GM12873 (cell line): ENCODE measurements at regions not wholly inside any gene's neighbourhood (a gene's known extent, or its start where the extent isn't known, plus 50 kb on each side); places are given as distances from the start of the nearest gene placed in this dataset.

Source experiments
- TF ChIP-seq, protein P1 (sequence below): IDR thresholded peaks from 2 replicates; pipeline ENCODE4 v1.5.1; 2012; ENCODE audit warnings: low read depth, mild to moderate bottlenecking, moderate library complexity, low read length, control low read depth; ENCODE audit not compliant: insufficient read depth; ENCODE audit errors: missing control alignments

- TF ChIP-seq, protein P1, sequence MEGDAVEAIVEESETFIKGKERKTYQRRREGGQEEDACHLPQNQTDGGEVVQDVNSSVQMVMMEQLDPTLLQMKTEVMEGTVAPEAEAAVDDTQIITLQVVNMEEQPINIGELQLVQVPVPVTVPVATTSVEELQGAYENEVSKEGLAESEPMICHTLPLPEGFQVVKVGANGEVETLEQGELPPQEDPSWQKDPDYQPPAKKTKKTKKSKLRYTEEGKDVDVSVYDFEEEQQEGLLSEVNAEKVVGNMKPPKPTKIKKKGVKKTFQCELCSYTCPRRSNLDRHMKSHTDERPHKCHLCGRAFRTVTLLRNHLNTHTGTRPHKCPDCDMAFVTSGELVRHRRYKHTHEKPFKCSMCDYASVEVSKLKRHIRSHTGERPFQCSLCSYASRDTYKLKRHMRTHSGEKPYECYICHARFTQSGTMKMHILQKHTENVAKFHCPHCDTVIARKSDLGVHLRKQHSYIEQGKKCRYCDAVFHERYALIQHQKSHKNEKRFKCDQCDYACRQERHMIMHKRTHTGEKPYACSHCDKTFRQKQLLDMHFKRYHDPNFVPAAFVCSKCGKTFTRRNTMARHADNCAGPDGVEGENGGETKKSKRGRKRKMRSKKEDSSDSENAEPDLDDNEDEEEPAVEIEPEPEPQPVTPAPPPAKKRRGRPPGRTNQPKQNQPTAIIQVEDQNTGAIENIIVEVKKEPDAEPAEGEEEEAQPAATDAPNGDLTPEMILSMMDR, result no peak
These were observed 496.4 kb upstream of the ALCAM start for GRCh38 chr3:104870276-104870675.

DNA sequence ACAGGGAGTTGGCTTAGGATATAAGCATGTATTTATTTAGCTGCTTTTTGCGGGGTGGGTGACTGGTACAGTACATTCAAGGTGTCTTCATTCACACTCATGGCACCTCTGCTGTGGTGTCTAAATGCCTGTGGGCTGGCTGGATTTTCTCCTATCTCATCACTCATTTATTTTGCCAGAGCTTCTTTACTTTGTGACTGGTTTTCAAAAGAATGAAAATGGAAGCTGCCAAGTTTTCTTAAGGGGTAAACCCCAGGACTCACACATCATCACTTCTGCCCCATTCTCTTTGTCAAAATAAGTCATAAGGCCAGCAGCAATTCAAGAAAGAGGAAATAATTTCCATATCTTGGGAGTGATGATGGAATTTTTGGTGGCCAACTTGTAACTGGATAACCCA is 493.4 kb upstream of the ALCAM start:
- TF ChIP-seq, protein P1, result no peak

DNA sequence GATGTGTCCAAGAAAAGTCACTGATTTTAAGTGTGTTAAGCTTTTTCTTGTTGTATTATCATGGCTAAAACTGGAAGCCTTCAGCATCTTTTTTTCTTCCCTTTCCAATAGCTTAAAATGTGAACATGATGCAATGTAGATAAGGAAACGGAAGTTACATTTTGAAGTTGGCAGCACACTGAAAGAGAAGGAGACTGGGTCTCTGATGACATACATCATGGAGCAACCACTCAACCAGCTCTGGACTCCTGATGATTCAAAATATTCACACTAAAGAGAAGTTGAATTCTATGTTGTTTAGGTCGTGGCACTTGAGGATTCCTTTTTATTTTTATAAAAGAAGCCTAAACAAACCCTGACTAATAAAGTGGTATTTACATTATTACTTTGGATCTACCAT is 488.3 kb upstream of the ALCAM start:
- TF ChIP-seq, protein P1, result no peak

- TF ChIP-seq, protein P1, result no peak
These were observed 486.8 kb upstream of the ALCAM start for GRCh38 chr3:104879919-104880318.

GRCh38 chr3:104885214-104885814 is 481.4 kb upstream of the ALCAM start:
- TF ChIP-seq, protein P1, result no peak

GRCh38 chr3:104886220-104886995 is 480.3 kb upstream of the ALCAM start:
- TF ChIP-seq, protein P1, result no peak

DNA sequence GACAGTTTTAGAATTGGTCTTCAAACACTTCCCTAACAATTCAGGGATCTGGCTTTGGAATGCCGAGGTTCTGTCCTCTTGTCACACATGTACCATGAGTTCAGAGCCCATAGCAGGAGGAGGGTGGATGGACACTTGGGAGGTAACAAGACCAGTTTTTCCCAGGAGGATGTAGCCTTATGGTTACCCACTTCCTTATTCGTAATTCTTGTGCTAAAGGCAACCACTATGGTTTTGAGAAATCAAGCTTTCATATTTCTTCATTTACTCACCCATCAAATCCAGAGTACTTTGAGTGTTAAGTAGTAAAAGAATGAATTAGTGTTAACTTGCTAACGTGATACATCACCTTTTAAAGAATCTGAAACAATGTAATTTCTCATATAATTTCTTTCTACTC is 479.6 kb upstream of the ALCAM start:
- TF ChIP-seq, protein P1, result no peak
